Suprapubic skin (tissue), 4 donors: ENCODE measurements at regions not wholly inside any gene's neighbourhood (a gene's known extent, or its start where the extent isn't known, plus 50 kb on each side); places are given as distances from the start of the nearest gene placed in this dataset.

Source experiments
- EP300 ChIP-seq: sonication (generic); formaldehyde crosslinking; IDR thresholded peaks from one replicate; pipeline ENCODE4 v1.6.1; 2017; ENCODE audit warnings: antibody characterized with exemption
- POLR2A ChIP-seq, 2 donors: fragments of 450-650 bp; IDR thresholded peaks; one replicate each; pipeline ENCODE4 v1.6.1; 2017; ENCODE audit warnings: antibody characterized with exemption in 2 of 2, mild to moderate bottlenecking in 2 of 2, moderate library complexity in 2 of 2
- POLR2AphosphoS5 ChIP-seq, 3 donors: sonication (generic); formaldehyde crosslinking; IDR thresholded peaks; one replicate each; pipeline ENCODE4 v1.6.1; 2017; ENCODE audit warnings: antibody characterized with exemption in 3 of 3
- TF ChIP-seq, protein P1 (sequence below), 2 donors: fragments of 200-600 bp in 1 of 2; fragments of 450-650 bp in 1 of 2; sonication (generic) in 1 of 2; IDR thresholded peaks; one replicate each; pipeline ENCODE4 v1.5.1; 2016 to 2019; ENCODE audit warnings: antibody characterized with exemption in 2 of 2, mild to moderate bottlenecking in 1 of 2, moderate library complexity in 1 of 2

DNA sequence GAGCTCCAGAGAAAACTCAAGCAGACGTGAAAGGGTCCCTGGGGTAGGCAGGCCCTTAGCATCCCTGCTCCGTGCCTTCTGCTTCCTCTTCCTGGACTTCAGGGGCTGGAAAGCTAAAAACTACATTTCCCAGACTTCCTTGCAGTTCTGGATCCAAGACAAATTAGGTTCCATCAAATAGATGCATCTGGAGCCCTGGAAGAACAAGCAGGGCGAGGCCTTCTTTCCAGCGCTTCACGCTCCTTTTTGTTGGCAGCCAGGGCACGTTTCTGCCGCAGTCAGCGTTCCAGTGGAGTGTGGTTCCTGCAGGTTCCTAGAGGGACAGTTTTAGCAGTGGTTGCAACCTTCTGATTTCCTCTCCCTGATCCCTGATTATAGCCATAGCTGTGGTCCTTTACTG lies 53.6 kb upstream of the MSX1 start:
- TF ChIP-seq POLR2AphosphoS5 (IDR thresholded peaks at IDR 0.05): no peak
- TF ChIP-seq, protein P1, sequence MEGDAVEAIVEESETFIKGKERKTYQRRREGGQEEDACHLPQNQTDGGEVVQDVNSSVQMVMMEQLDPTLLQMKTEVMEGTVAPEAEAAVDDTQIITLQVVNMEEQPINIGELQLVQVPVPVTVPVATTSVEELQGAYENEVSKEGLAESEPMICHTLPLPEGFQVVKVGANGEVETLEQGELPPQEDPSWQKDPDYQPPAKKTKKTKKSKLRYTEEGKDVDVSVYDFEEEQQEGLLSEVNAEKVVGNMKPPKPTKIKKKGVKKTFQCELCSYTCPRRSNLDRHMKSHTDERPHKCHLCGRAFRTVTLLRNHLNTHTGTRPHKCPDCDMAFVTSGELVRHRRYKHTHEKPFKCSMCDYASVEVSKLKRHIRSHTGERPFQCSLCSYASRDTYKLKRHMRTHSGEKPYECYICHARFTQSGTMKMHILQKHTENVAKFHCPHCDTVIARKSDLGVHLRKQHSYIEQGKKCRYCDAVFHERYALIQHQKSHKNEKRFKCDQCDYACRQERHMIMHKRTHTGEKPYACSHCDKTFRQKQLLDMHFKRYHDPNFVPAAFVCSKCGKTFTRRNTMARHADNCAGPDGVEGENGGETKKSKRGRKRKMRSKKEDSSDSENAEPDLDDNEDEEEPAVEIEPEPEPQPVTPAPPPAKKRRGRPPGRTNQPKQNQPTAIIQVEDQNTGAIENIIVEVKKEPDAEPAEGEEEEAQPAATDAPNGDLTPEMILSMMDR (IDR thresholded peaks at IDR 0.05): no peak
- TF ChIP-seq POLR2A (IDR thresholded peaks at IDR 0.05): no peak
- no peak for TF ChIP-seq EP300
